ENCODE measurements at regions not wholly inside any gene's neighbourhood (a gene's known extent, or its start where the extent isn't known, plus 50 kb on each side); places are given as distances from the start of the nearest gene placed in this dataset.

DNA sequence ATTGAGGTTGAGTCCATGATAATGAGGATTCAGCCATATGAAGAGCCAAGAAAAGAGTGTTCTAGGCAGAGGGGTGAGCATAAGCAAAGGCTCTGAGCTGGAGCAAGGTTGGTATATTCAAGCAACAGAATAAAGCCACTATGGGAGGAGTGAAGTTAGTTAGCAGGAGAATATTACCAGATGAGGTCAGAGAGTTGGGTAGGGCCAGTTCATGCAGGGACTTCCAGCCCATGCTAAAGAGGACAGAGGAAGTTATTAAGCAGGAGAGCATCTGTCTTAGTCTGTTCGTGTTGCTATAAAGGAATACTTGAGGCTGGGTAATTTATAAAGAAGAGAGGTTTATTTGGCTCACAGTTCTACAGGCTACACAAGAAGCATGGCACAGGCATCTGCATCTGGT lies 57.1 kb upstream of the ATG10 start:
- no peak for DNase-seq (ENCODE audit: low read depth)

GRCh38 chr5:81912933-81913332 lies 58.9 kb upstream of the ATG10 start:
- no peak for DNase-seq (ENCODE audit: low read depth)

GRCh38 chr5:81909677-81910076 lies 62.1 kb upstream of the ATG10 start:
- DNase-seq (ENCODE audit: low read depth) = no peak

GRCh38 chr5:81908771-81909170 lies 63.1 kb upstream of the ATG10 start:
- no peak for DNase-seq (ENCODE audit: low read depth)

- DNase-seq (ENCODE audit: low read depth) = no peak
These were observed 63.8 kb upstream of the ATG10 start for GRCh38 chr5:81908044-81908443.

DNA sequence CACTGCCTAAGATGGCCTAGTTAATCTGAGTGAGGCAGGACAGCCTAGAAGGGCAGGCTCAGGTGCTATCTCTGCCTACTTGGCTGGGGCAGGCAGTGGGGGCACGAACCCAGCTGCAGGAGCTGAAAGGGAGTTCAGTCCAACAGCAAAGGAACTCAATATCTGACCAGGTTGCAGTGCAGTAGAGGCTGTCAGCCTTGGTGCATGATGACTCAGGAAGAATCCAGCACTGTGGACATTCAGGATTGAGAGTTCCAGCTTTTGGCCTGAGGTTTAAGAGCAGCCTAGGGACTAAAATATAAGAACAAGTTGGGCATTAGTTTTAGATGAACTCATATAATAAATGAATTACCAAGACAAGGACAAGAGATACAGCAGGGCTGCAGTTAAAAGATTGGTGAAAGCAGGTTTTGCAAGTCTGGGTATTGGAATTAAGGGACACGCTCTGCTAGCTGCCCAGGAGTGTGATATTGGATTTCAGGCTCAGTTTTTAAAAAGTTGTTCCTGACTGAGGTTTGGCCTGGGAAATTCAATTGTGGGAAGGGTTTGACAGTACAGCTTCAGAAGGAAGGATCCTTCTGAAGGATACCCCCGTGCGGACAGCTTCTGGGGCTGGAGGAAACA lies 64.7 kb upstream of the ATG10 start:
- DNase-seq (ENCODE audit: low read depth) = no peak

GRCh38 chr5:81906086-81906485 lies 65.7 kb upstream of the ATG10 start:
- no peak for DNase-seq (ENCODE audit: low read depth)

DNA sequence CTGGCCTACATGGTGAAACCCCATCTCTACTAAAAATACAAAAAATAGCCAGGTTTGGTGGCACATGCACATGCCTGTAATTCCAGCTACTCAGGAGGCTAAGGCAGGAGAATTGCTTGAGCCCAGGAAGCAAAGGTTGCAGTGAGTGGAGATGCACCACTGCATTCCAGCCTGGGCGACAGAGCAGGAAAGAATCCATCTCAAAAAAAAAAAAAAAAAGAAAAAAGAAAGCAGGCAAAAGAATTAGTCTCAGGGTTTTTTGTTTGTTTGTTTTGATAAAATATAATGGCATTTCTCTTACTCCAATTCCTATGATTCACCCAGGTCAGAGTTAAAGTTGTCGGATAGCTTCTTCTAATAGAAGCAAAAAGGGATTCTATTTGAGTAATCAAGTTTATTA lies 67.0 kb upstream of the ATG10 start:
- no peak for DNase-seq (ENCODE audit: low read depth)

GRCh38 chr5:81904166-81904565 lies 67.7 kb upstream of the ATG10 start:
- no peak for DNase-seq (ENCODE audit: low read depth)

- DNase-seq (ENCODE audit: low read depth) = no peak
These were observed 70.2 kb upstream of the ATG10 start for GRCh38 chr5:81901586-81901985.

- DNase-seq (ENCODE audit: low read depth) = no peak
These were observed 72.7 kb upstream of the ATG10 start for GRCh38 chr5:81899123-81899522.

DNA sequence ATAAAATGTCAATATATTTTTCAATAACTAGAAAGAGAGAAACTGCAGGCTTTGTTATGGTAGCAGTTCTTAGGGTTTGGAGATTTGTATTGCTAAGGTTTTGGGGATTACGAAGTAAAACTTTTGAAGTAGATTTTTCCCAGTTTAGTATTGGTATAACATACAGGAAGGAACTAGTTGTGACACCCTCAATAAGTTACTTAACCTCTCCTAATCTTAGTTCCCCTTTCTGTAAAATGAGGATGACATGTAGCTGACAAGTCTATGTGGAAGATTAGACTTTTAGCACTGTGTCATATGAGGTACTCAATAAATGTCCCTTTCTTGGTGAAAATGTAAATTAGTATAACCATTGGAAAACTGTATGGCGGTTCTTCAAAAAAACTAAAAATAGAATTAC lies 73.4 kb upstream of the ATG10 start:
- DNase-seq (ENCODE audit: low read depth) = no peak

DNA sequence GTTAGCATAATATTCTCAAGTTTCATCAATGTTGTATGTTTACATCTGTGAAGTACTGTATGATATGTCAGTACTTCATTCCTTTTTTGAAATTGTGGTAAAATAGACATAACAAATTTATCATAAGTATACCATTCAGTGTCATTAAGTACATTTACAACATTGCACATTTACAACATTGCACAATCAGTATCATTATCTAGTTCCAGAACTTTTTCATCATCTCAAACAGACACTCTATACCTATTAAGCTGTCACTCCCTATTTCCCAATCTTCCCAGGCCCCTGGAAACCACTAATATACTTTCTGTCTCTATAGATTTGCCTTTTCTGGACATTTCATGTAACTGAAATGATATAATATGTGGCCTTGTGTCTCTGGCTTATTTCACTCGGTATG lies 75.1 kb upstream of the ATG10 start:
- DNase-seq (ENCODE audit: low read depth) = no peak

DNA sequence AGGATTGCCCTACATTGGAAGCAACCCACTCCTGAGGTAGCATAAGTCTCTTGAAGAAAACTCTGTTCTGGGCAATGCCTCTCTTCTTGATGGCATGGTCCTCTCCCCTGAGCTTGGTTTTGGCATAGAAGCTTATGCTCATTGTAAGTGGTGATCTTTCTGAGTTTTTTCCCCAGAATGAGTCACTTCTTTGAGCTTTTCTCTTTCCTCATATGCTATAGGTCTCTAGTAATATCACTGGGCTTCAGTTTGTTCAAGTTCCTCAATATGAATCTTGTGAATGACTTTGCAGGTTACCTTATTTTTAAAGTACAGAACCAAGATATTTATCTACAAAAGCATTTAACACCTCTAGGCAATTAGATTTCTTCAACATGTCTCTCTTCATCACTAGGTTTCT lies 76.5 kb upstream of the ATG10 start:
- DNase-seq (ENCODE audit: low read depth) = no peak

DNA sequence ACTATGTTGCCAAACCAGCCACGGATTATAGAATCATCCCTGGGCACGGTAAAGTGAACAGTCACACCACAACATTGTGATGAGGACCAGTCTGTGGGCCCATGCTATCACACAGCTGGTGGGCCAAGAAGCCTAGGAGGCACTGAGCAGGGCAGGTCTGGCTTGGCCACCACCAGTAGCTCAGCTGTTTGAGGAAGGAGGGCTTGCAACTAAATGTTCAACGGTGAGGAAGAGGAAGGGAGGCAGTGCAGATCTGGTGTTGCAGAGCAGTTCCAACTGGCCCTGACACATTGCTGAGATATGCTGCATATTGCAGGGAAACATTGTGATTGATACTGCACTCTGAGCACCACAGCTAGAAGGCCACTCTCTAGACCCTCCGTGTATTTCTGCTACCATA lies 77.9 kb upstream of the ATG10 start:
- no peak for DNase-seq (ENCODE audit: low read depth)

DNA sequence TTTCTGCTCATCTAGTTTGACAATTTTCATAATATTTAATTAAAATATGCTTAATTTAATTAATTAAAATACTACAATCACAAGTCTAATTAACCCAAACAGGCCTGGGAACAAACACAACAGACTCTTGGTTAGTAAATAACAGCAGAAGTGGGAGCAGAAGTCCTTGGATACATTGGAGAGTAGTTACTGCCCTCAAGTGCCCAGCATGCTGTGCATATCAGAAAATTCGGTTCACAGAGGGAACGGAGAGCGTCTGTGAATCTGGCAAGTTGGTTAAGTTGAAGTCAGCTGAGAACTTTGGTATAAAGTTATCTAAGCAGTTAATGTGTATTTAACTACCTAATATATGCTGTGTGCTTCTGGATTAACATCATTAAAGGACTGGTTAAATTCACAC lies 87.0 kb upstream of the ATG10 start:
- DNase-seq (ENCODE audit: low read depth) = no peak

GRCh38 chr5:81883371-81883770 lies 88.5 kb upstream of the ATG10 start:
- DNase-seq (ENCODE audit: low read depth) = no peak

GRCh38 chr5:81881595-81881994 lies 90.2 kb upstream of the ATG10 start:
- no peak for DNase-seq (ENCODE audit: low read depth)

- DNase-seq (ENCODE audit: low read depth) = no peak
These were observed 91.9 kb upstream of the ATG10 start for GRCh38 chr5:81879936-81880335.

GRCh38 chr5:81878333-81878732 lies 93.5 kb upstream of the ATG10 start:
- no peak for DNase-seq (ENCODE audit: low read depth)

GRCh38 chr5:81866994-81867393 lies 104.8 kb upstream of the ATG10 start:
- no peak for DNase-seq (ENCODE audit: low read depth)

DNA sequence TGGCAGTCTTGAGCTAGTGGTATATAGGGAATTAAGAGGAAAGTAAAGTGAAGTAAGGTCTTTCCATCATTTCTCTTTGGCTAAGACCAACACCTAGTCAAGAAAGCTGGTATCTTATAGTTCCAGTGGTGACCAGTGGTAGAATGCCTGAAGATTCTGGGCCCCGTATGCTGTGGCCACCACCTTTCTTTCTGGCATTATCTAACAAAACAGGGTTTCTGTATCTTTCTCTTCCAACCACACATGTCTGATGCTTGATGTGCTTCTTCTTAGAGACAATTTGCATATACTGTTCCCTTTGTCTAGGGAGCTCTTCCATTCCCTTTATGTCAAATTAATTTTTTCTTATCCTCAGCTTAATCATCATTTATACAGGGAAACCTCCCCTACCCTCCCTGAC lies 109.9 kb upstream of the SSBP2 start:
- no peak for DNase-seq (ENCODE audit: low read depth)

GRCh38 chr5:81859624-81860023 lies 108.7 kb upstream of the SSBP2 start:
- no peak for DNase-seq (ENCODE audit: low read depth)

- no peak for DNase-seq (ENCODE audit: low read depth)
These were observed 106.3 kb upstream of the SSBP2 start for GRCh38 chr5:81856948-81857928.

All from stimulated activated CD8-positive, alpha-beta memory T cell treated with anti-CD3 and anti-CD28 coated beads, Interleukin-7, amount 100 ng/mL, for 24 hours (primary cell).